Mammary epithelial cell (primary cell): ENCODE measurements at regions not wholly inside any gene's neighbourhood (a gene's known extent, or its start where the extent isn't known, plus 50 kb on each side); places are given as distances from the start of the nearest gene placed in this dataset.

Experiments
- EZH2 ChIP-seq: IDR thresholded peaks from 2 replicates; pipeline ENCODE4 v1.6.1; 2012; ENCODE audit warnings: low read length, inconsistent platforms, borderline replicate concordance
- TF ChIP-seq, protein P1 (sequence below), 2 donors: IDR thresholded peaks in 1 of 2; conservative IDR thresholded peaks in 1 of 2; 2 replicates each; pipeline ENCODE4 v1.5.1; 2011 to 2012; ENCODE audit warnings: inconsistent platforms in 2 of 2, low read length in 2 of 2, mild to moderate bottlenecking in 2 of 2, control low read depth in 1 of 2, low read depth in 1 of 2; ENCODE audit not compliant: insufficient read depth in 1 of 2; ENCODE audit errors: extremely low read depth in 1 of 2

DNA sequence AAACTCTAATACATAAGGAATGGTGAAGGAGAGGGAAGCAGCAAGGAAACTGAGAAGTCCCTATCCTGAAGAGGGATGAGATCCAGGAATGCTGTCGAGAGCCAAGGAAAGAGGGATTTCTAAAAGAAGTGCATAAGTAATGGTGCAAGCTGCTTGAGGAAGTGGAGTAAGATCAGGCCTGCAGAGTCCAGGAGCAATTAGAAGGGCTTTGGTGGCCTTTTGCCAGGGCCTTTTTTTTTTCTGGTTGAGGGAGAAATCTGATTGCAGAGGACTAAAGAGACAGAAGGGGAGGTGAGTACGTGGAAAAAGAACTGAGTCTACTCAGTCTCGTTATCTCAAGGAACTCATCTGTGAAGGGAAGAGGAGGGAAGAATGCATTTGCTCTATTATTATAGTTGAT lies 396.2 kb downstream of the UTRN start:
- TF ChIP-seq, protein P1, sequence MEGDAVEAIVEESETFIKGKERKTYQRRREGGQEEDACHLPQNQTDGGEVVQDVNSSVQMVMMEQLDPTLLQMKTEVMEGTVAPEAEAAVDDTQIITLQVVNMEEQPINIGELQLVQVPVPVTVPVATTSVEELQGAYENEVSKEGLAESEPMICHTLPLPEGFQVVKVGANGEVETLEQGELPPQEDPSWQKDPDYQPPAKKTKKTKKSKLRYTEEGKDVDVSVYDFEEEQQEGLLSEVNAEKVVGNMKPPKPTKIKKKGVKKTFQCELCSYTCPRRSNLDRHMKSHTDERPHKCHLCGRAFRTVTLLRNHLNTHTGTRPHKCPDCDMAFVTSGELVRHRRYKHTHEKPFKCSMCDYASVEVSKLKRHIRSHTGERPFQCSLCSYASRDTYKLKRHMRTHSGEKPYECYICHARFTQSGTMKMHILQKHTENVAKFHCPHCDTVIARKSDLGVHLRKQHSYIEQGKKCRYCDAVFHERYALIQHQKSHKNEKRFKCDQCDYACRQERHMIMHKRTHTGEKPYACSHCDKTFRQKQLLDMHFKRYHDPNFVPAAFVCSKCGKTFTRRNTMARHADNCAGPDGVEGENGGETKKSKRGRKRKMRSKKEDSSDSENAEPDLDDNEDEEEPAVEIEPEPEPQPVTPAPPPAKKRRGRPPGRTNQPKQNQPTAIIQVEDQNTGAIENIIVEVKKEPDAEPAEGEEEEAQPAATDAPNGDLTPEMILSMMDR (conservative IDR thresholded peaks at IDR 0.05 in 1 of 2, IDR thresholded peaks at IDR 0.05 in 1 of 2; ENCODE audit: extremely low read depth in 1 of 2, insufficient read depth in 1 of 2, low read depth in 1 of 2, low read length in 2 of 2) = no peak
- TF ChIP-seq EZH2 = no peak
